ENCODE measurements at regions not wholly inside any gene's neighbourhood (a gene's known extent, or its start where the extent isn't known, plus 50 kb on each side); places are given as distances from the start of the nearest gene placed in this dataset.
"Not testable (repeated sequence)": the region's sequence is repeated elsewhere in the genome, so short reads cannot be mapped to it uniquely, and the experiment has no call there.

DNA sequence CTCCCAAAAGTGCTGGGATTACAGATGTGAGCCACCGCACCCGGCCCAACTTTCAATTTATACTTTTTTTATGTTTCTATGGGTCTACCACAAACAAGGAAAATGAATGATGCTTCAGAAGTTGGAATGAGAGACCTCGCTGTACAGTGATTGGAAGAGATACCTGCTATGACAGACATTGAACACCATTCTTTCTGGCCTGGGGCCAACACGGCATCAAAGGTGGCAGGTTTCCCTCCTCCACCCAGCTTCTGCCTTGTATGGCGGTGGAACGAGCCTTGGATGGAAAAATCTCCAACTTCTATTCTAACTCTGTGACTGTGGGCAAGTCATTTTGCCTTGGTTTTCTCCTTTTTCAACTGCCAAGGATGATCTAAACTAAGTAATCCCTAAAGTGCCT, 117.8 kb upstream of the FAM174B start:
- H3K4me3 ChIP-seq (ENCODE audit: low read depth, low read length) = no peak overlapping the region
- DNase-seq (ENCODE audit: low read depth) = no peak
- TF ChIP-seq CTCF (conservative IDR thresholded peaks at IDR 0.05; ENCODE audit: low read depth, low read length) = no peak

GRCh38 chr15:92779874-92780273, 120.2 kb upstream of the CHD2 start:
- TF ChIP-seq CTCF (conservative IDR thresholded peaks at IDR 0.05; ENCODE audit: low read depth, low read length) = no peak
- H3K4me3 ChIP-seq (ENCODE audit: low read depth, low read length) = no peak overlapping the region
- no peak for DNase-seq (ENCODE audit: low read depth)

- H3K4me3 ChIP-seq (ENCODE audit: low read depth, low read length) = no peak overlapping the region
- DNase-seq (ENCODE audit: low read depth) = no peak
- no peak for TF ChIP-seq CTCF (conservative IDR thresholded peaks at IDR 0.05; ENCODE audit: low read depth, low read length)
These were observed 119.3 kb upstream of the CHD2 start for GRCh38 chr15:92780843-92781242.

GRCh38 chr15:92781925-92782453, 118.1 kb upstream of the CHD2 start:
- TF ChIP-seq CTCF (conservative IDR thresholded peaks at IDR 0.05; ENCODE audit: low read depth, low read length) = no peak
- DNase-seq (ENCODE audit: low read depth) = no peak
- H3K4me3 ChIP-seq (ENCODE audit: low read depth, low read length) = no peak overlapping the region

DNA sequence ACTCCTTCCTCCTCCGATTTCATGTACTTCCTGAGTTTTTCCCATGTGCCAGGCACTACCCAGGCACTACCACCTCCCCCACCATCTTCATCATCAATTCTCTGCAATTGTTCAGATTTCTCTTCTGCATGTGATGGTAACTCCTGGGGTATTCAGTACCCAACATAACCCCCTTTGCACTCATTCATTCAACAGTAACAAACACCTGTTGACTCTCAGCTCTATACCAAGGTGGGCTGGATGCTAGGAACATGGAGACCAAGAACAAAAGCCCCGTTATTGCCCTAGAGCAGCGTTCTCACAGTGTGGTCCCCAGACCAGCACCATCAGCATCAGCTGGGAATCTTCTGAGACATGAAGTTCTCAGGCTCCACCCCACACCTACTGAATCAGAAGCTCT, 113.0 kb upstream of the CHD2 start:
- DNase-seq (ENCODE audit: low read depth) = no peak

DNA sequence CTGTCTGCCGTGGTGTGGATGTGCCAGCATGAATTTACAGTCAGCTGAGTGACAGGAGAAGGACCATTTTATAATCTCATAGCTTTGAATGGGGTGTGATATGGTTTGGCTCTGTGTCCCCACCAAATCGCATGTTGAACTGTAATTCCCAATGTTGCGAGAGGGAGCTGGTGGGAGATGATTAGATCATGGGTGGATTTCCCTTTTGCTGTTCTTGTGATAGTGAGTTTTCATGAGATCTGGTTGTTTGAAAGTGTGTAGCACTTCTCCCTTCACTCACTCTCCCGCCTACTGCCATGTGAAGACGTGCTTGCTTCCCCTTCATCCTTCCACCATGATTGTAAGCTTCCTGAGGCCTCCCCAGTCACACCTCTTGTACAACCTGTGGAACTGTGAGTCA, 111.9 kb upstream of the CHD2 start:
- H3K4me3 ChIP-seq (ENCODE audit: low read depth, low read length) = no peak overlapping the region
- DNase-seq (ENCODE audit: low read depth) = no peak
- no peak for TF ChIP-seq CTCF (conservative IDR thresholded peaks at IDR 0.05; ENCODE audit: low read depth, low read length)

More for the DNA sequence above, 113.0 kb upstream of the CHD2 start:
- no peak overlapping the region for H3K4me3 ChIP-seq (ENCODE audit: low read depth, low read length)
- no peak for TF ChIP-seq CTCF (conservative IDR thresholded peaks at IDR 0.05; ENCODE audit: low read depth, low read length)

- H3K4me3 ChIP-seq (ENCODE audit: low read depth, low read length); DNase-seq (ENCODE audit: low read depth): not testable (repeated sequence)
These were observed 111.3 kb upstream of the CHD2 start for GRCh38 chr15:92788793-92789192.
